Keratinocyte (primary cell): ENCODE measurements at regions not wholly inside any gene's neighbourhood (a gene's known extent, or its start where the extent isn't known, plus 50 kb on each side); places are given as distances from the start of the nearest gene placed in this dataset.

ENCODE experiments used
- EZH2 ChIP-seq: IDR thresholded peaks from one replicate; pipeline ENCODE4 v1.6.1; 2012; ENCODE audit warnings: inconsistent platforms, mild to moderate bottlenecking, low read length, moderate library complexity
- TF ChIP-seq, protein P1 (sequence below), 3 experiments: IDR thresholded peaks in 1 of 3; conservative IDR thresholded peaks in 1 of 3; optimal IDR thresholded peaks in 1 of 3; 2 replicates in 2 of 3; 3 replicates in 1 of 3; pipeline versions ENCODE3 to v1.5.1; 2011; ENCODE audit warnings: low read length in 3 of 3, mild to moderate bottlenecking in 3 of 3, moderate library complexity in 2 of 3, control low read depth in 1 of 3, inconsistent platforms in 1 of 3; ENCODE audit not compliant: insufficient read depth in 2 of 3; ENCODE audit errors: extremely low read depth in 1 of 3

DNA sequence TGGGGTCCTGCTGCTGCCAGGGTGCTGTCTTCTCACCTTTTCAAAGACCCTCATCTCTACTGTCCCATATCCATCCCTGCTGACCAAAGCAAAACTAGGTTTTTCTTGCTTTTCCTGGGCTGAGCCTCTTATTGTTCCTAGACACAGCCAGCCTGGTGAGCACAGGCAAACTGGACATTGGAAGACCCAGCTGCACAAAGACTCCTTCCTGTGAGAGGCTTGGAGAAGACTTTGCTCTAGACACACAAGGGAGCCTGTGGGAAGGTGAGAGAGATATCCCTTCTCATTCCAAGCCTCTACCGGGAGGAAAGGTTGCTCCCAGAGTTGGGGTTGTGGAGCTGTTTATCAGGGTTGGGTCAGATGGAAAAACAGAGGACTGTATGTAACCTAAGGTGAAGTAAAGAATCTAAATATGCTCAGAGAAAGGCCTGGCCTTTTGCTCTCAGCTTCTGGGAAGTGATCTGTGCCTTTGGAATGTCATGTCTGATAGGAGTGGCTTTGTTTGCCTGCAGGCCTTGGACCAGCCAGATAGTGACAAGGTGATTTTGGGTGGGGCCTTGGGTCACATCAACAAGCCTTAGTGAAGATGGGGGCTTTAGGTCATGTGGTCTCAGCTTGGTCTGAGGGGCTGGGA is 87.6 kb upstream of the RUNX1 start:
- TF ChIP-seq, protein P1, sequence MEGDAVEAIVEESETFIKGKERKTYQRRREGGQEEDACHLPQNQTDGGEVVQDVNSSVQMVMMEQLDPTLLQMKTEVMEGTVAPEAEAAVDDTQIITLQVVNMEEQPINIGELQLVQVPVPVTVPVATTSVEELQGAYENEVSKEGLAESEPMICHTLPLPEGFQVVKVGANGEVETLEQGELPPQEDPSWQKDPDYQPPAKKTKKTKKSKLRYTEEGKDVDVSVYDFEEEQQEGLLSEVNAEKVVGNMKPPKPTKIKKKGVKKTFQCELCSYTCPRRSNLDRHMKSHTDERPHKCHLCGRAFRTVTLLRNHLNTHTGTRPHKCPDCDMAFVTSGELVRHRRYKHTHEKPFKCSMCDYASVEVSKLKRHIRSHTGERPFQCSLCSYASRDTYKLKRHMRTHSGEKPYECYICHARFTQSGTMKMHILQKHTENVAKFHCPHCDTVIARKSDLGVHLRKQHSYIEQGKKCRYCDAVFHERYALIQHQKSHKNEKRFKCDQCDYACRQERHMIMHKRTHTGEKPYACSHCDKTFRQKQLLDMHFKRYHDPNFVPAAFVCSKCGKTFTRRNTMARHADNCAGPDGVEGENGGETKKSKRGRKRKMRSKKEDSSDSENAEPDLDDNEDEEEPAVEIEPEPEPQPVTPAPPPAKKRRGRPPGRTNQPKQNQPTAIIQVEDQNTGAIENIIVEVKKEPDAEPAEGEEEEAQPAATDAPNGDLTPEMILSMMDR (optimal IDR thresholded peaks at IDR 0.05 in 1 of 3, IDR thresholded peaks at IDR 0.05 in 1 of 3, conservative IDR thresholded peaks at IDR 0.05 in 1 of 3; ENCODE audit: extremely low read depth in 1 of 3, insufficient read depth in 2 of 3, low read length in 3 of 3): no peak
- TF ChIP-seq EZH2: no peak
